GM12801 (cell line): ENCODE measurements at regions not wholly inside any gene's neighbourhood (a gene's known extent, or its start where the extent isn't known, plus 50 kb on each side); places are given as distances from the start of the nearest gene placed in this dataset.

Source experiments
- TF ChIP-seq, protein P1 (sequence below): IDR thresholded peaks from one replicate; pipeline ENCODE4 v1.5.1; 2011; ENCODE audit warnings: control low read depth; ENCODE audit not compliant: insufficient read length; ENCODE audit errors: extremely low read depth

GRCh38 chr3:25884981-25885380 lies 95.1 kb downstream of the OXSM start:
- TF ChIP-seq, protein P1, sequence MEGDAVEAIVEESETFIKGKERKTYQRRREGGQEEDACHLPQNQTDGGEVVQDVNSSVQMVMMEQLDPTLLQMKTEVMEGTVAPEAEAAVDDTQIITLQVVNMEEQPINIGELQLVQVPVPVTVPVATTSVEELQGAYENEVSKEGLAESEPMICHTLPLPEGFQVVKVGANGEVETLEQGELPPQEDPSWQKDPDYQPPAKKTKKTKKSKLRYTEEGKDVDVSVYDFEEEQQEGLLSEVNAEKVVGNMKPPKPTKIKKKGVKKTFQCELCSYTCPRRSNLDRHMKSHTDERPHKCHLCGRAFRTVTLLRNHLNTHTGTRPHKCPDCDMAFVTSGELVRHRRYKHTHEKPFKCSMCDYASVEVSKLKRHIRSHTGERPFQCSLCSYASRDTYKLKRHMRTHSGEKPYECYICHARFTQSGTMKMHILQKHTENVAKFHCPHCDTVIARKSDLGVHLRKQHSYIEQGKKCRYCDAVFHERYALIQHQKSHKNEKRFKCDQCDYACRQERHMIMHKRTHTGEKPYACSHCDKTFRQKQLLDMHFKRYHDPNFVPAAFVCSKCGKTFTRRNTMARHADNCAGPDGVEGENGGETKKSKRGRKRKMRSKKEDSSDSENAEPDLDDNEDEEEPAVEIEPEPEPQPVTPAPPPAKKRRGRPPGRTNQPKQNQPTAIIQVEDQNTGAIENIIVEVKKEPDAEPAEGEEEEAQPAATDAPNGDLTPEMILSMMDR: no peak

DNA sequence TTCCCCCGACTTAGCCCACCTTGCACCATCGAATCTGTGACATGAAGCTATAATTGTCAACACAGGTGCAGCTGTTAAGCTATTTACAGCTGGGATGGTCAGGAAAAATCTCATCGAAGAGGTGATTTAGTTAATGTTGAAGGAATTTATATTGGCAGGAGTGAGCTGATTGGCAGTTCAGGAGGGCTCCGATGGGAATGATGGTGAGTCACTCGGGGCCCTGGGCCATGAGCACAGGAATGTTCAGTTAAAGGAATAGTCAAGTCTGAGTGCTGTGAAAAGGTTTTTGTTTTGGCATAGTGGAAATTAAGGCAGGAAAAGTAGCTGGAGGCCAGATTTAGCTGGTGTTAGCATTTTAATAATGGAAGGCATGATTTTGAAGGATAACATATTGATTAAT lies 95.7 kb downstream of the OXSM start:
- TF ChIP-seq, protein P1: no peak

GRCh38 chr3:25887907-25888306 lies 98.0 kb downstream of the OXSM start:
- TF ChIP-seq, protein P1: no peak

GRCh38 chr3:25888892-25889524 lies 99.1 kb downstream of the OXSM start:
- TF ChIP-seq, protein P1: no peak

DNA sequence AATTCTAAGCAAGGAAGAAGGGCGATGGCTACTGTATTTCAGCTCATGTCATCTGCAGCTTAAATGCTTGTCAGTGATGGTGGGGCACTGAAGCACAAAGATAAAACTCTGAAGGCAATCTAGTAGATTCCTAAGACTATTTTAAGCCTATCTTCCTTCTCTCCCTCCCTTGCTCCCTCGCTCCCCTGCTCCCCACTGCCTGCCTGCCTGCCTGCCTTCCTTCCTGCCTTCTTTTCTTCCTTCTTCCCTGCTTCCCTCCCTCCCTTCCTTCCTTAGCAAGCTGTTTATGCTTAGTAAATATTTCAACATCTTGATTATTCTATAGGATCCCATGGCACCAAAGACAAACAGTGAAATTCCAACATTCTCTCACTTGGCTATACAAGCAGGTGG lies 99.6 kb downstream of the OXSM start:
- TF ChIP-seq, protein P1: no peak

DNA sequence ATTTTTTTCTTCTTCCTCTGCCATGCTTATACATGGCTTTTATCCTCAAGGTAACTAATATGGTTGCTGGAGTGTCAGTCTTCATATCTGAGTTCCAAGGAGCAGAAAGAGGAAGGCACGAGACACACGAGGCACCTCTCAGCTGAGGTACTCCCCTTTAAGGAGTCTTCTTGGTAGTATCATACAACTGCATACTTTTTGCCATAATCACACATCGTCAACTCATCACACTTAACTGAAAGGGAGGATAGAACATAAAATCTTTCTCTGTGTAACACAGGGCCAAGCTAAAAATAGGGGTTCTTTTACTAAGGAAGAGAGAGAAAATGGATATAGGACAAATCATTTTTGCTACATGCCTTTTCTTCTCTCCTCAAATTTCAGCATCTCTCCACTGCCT lies 104.2 kb downstream of the OXSM start:
- TF ChIP-seq, protein P1: no peak

- TF ChIP-seq, protein P1: no peak
Measured at GRCh38 chr3:25895031-25895430, 105.1 kb downstream of the OXSM start.
